SHP77 treated with DMSO at 0.1 percent for 48 hours (cell line): ENCODE measurements at regions not wholly inside any gene's neighbourhood (a gene's known extent, or its start where the extent isn't known, plus 50 kb on each side); places are given as distances from the start of the nearest gene placed in this dataset.
"Not testable (repeated sequence)": the region's sequence is repeated elsewhere in the genome, so short reads cannot be mapped to it uniquely, and the experiment has no call there.

Experiments used
- DNase-seq: peaks from one replicate; lab custom pipeline; 2025; lab: John Stamatoyannopoulos, UW

GRCh38 chr5:164300295-164300694 is 794.9 kb downstream of the MAT2B start:
- no peak for DNase-seq

- no peak for DNase-seq
Measured at GRCh38 chr5:164301136-164301535, 795.7 kb downstream of the MAT2B start.

GRCh38 chr5:164301708-164302107 is 796.3 kb downstream of the MAT2B start:
- DNase-seq: no peak

- no peak for DNase-seq
Measured at GRCh38 chr5:164302533-164303235, 797.3 kb downstream of the MAT2B start.

- no peak for DNase-seq
Measured at GRCh38 chr5:164303646-164304215, 798.3 kb downstream of the MAT2B start.

GRCh38 chr5:164306662-164307061 is 801.2 kb downstream of the MAT2B start:
- DNase-seq: no peak

- DNase-seq: no peak
Measured at GRCh38 chr5:164312801-164313200, 807.4 kb downstream of the MAT2B start.

GRCh38 chr5:164317676-164318075 is 812.3 kb downstream of the MAT2B start:
- no peak for DNase-seq

GRCh38 chr5:164319161-164319560 is 813.7 kb downstream of the MAT2B start:
- DNase-seq: no peak

GRCh38 chr5:164324239-164324638 is 818.8 kb downstream of the MAT2B start:
- no peak for DNase-seq

- DNase-seq: no peak
Measured at GRCh38 chr5:164326219-164326618, 820.8 kb downstream of the MAT2B start.

GRCh38 chr5:164327166-164327565 is 821.7 kb downstream of the MAT2B start:
- not testable (repeated sequence) for DNase-seq

- no peak for DNase-seq
Measured at GRCh38 chr5:164332349-164333196, 827.2 kb downstream of the MAT2B start.

GRCh38 chr5:164335837-164336236 is 830.4 kb downstream of the MAT2B start:
- DNase-seq: no peak

- no peak for DNase-seq
Measured at GRCh38 chr5:164336276-164336675, 830.9 kb downstream of the MAT2B start.

GRCh38 chr5:164336906-164337305 is 831.5 kb downstream of the MAT2B start:
- no peak for DNase-seq

- DNase-seq: no peak
Measured at GRCh38 chr5:164341056-164341619, 835.7 kb downstream of the MAT2B start.

GRCh38 chr5:164345173-164345849 is 839.9 kb downstream of the MAT2B start:
- peak; percentile 92 for DNase-seq

GRCh38 chr5:164345853-164346252 is 840.4 kb downstream of the MAT2B start:
- DNase-seq: no peak

- DNase-seq: no peak
Measured at GRCh38 chr5:164346785-164347630, 841.6 kb downstream of the MAT2B start.

GRCh38 chr5:164350236-164350635 is 844.8 kb downstream of the MAT2B start:
- DNase-seq: no peak
